CD14-positive monocyte (primary cell): ENCODE measurements at regions not wholly inside any gene's neighbourhood (a gene's known extent, or its start where the extent isn't known, plus 50 kb on each side); places are given as distances from the start of the nearest gene placed in this dataset.

Experiments used
- DNase-seq, 3 donors: peaks; one replicate each; pipeline ENCODE4 v3.0.0-alpha.2; 2011 to 2022
- H2AFZ ChIP-seq: 2 replicates; pipeline ENCODE4 v1.6.0; 2012; ENCODE audit warnings: mild to moderate bottlenecking, low read depth, low read length, inconsistent platforms; ENCODE audit not compliant: insufficient read depth, poor library complexity, severe bottlenecking
- H3K27ac ChIP-seq, 2 donors: 1 replicate in 1 of 2; 2 replicates in 1 of 2; pipeline ENCODE4 v1.5.1; 2012 to 2013; ENCODE audit warnings: low read length in 2 of 2, control low read depth in 1 of 2, inconsistent platforms in 1 of 2, low read depth in 1 of 2, mild to moderate bottlenecking in 1 of 2
- H3K27me3 ChIP-seq, 2 donors: one replicate each; pipeline versions ENCODE4 v1.6.0 to v1.6.1; 2011 to 2013; ENCODE audit warnings: low read length in 2 of 2; ENCODE audit not compliant: control insufficient read depth in 2 of 2, insufficient read depth in 2 of 2
- H3K36me3 ChIP-seq, 2 donors: replicated peaks in 1 of 2; 1 replicate in 1 of 2; 2 replicates in 1 of 2; pipeline versions ENCODE4 v1.5.1 to v1.6.1; 2012 to 2013; ENCODE audit warnings: low read length in 2 of 2, control low read depth in 1 of 2, inconsistent platforms in 1 of 2, mild to moderate bottlenecking in 1 of 2; ENCODE audit not compliant: insufficient read depth in 2 of 2, control insufficient read depth in 1 of 2
- H3K4me1 ChIP-seq, 2 donors: 1 replicate in 1 of 2; 2 replicates in 1 of 2; pipeline versions ENCODE4 v1.5.1 to v1.6.1; 2012 to 2013; ENCODE audit warnings: low read length in 2 of 2, control low read depth in 1 of 2, inconsistent platforms in 1 of 2, mild to moderate bottlenecking in 1 of 2, moderate library complexity in 1 of 2; ENCODE audit not compliant: insufficient read depth in 2 of 2, control insufficient read depth in 1 of 2
- H3K4me2 ChIP-seq: replicated peaks from 2 replicates; pipeline ENCODE3; 2012; ENCODE audit warnings: low read length, moderate library complexity, mild to moderate bottlenecking; ENCODE audit not compliant: poor library complexity, severe bottlenecking; ENCODE audit errors: extremely low read depth
- H3K4me3 ChIP-seq, 3 experiments: fragments of 200-600 bp in 1 of 3; sonication (generic) in 1 of 3; replicated peaks in 1 of 3; 1 replicate in 2 of 3; 2 replicates in 1 of 3; pipeline ENCODE4 v1.5.1; 2011 to 2013; ENCODE audit warnings: low read length in 3 of 3, mild to moderate bottlenecking in 3 of 3, control low read depth in 2 of 3, low read depth in 2 of 3, inconsistent platforms in 1 of 3, moderate library complexity in 1 of 3
- H3K79me2 ChIP-seq: 2 replicates; pipeline ENCODE4 v1.6.0; 2012; ENCODE audit warnings: mild to moderate bottlenecking, control low read depth, inconsistent platforms, low read length, moderate library complexity; ENCODE audit not compliant: insufficient read depth
- H3K9ac ChIP-seq: 2 replicates; pipeline ENCODE4 v1.6.0; 2017; ENCODE audit warnings: low read length, mild to moderate bottlenecking; ENCODE audit not compliant: insufficient read depth, poor library complexity, severe bottlenecking
- H3K9me3 ChIP-seq, 2 donors: replicated peaks in 1 of 2; 1 replicate in 1 of 2; 2 replicates in 1 of 2; pipeline versions ENCODE4 v1.5.1 to v1.6.1; 2012 to 2013; ENCODE audit warnings: low read length in 2 of 2, control low read depth in 1 of 2; ENCODE audit not compliant: control insufficient read depth in 1 of 2, insufficient read depth in 1 of 2
- H4K20me1 ChIP-seq: 2 replicates; pipeline ENCODE4 v1.6.0; 2012; ENCODE audit warnings: mild to moderate bottlenecking, low read length, control low read depth, moderate library complexity; ENCODE audit not compliant: insufficient read depth
- H3K27ac Mint-ChIP-seq, 7 donors: one replicate each; pipeline ENCODE4 v1.8.0; 2020; ENCODE audit warnings: mild to moderate bottlenecking in 7 of 7, mixed read lengths in 7 of 7, moderate library complexity in 6 of 7, inconsistent platforms in 2 of 7
- H3K27me3 Mint-ChIP-seq, 3 donors: one replicate each; pipeline ENCODE4 v1.8.0; 2021 to 2022; ENCODE audit warnings: low read depth in 3 of 3, mild to moderate bottlenecking in 3 of 3, mixed read lengths in 3 of 3, moderate library complexity in 3 of 3, inconsistent platforms in 1 of 3
- H3K36me3 Mint-ChIP-seq, 2 donors: one replicate each; pipeline ENCODE4 v1.8.0; 2020; ENCODE audit warnings: mixed read lengths in 2 of 2, inconsistent platforms in 1 of 2, mild to moderate bottlenecking in 1 of 2
- H3K4me1 Mint-ChIP-seq: one replicate; pipeline ENCODE4 v1.8.0; 2020; ENCODE audit warnings: mild to moderate bottlenecking, mixed read lengths
- H3K4me3 Mint-ChIP-seq, 2 donors: one replicate each; pipeline ENCODE4 v1.8.0; 2020; ENCODE audit warnings: mild to moderate bottlenecking in 2 of 2, mixed read lengths in 2 of 2, moderate library complexity in 1 of 2
- H3K9me3 Mint-ChIP-seq, 7 donors: one replicate each; pipeline ENCODE4 v1.8.0; 2020 to 2022; ENCODE audit warnings: mixed read lengths in 7 of 7, mild to moderate bottlenecking in 6 of 7, moderate library complexity in 6 of 7, inconsistent platforms in 2 of 7
- WGBS: methylation state at CpG from one replicate; pipeline ENCODE4 v1.1.5; 2013; ENCODE audit warnings: missing lambda C conversion rate; ENCODE audit not compliant: insufficient coverage; 5-methylcytosine and 5-hydroxymethylcytosine counted together
- intact Hi-C, 2 donors: fragments of 100-400 bp; cut with micrococcal nuclease; formaldehyde crosslinking; loops; one replicate each; pipeline versions ENCODE4 v1.15.0 to v1.15.1; 2023
- TF ChIP-seq, protein P1 (sequence below): fragments of 200-600 bp; IDR thresholded peaks from one replicate; pipeline ENCODE4 v1.8.0; 2022; ENCODE audit warnings: antibody characterized with exemption, mild to moderate bottlenecking

GRCh38 chr5:51028394-51028793 is 354.9 kb upstream of the ISL1 start:
- no peaks in the 10 kb centered on the region for H3K27me3 ChIP-seq
- peaks cover 0 to 2% (median 2%) of the 10 kb centered on the region in 3 donors for H3K27me3 Mint-ChIP-seq
- H3K9me3 Mint-ChIP-seq: peaks cover 0 to 7% (median 3%) of the 10 kb centered on the region in 7 donors
- no peak overlapping the region for H3K4me3 Mint-ChIP-seq
- no peaks in the 10 kb centered on the region for H4K20me1 ChIP-seq
- intact Hi-C loops: no loop called here
- H3K36me3 ChIP-seq: no peaks in the 10 kb centered on the region
- H3K4me2 ChIP-seq: no peak overlapping the region
- WGBS: no CpG with 5 or more reads among the region's 1 CpG
- no peak for DNase-seq
- H3K27ac ChIP-seq: no peak overlapping the region
- no peak overlapping the region for H3K4me3 ChIP-seq
- H3K4me1 Mint-ChIP-seq: no peaks in the 10 kb centered on the region
- H2AFZ ChIP-seq: no peak overlapping the region
- no peak overlapping the region for H3K27ac Mint-ChIP-seq
- no peak overlapping the region for H3K9ac ChIP-seq
- H3K4me1 ChIP-seq: no peaks in the 10 kb centered on the region
- H3K9me3 ChIP-seq: no peaks in the 10 kb centered on the region
- H3K79me2 ChIP-seq: no peaks in the 10 kb centered on the region
- TF ChIP-seq, protein P1, sequence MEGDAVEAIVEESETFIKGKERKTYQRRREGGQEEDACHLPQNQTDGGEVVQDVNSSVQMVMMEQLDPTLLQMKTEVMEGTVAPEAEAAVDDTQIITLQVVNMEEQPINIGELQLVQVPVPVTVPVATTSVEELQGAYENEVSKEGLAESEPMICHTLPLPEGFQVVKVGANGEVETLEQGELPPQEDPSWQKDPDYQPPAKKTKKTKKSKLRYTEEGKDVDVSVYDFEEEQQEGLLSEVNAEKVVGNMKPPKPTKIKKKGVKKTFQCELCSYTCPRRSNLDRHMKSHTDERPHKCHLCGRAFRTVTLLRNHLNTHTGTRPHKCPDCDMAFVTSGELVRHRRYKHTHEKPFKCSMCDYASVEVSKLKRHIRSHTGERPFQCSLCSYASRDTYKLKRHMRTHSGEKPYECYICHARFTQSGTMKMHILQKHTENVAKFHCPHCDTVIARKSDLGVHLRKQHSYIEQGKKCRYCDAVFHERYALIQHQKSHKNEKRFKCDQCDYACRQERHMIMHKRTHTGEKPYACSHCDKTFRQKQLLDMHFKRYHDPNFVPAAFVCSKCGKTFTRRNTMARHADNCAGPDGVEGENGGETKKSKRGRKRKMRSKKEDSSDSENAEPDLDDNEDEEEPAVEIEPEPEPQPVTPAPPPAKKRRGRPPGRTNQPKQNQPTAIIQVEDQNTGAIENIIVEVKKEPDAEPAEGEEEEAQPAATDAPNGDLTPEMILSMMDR: no peak
- H3K36me3 Mint-ChIP-seq: no peaks in the 10 kb centered on the region

- Mint-ChIP-seq H3K27ac (no peak overlapping the region), H3K4me3 (no peak overlapping the region), H3K36me3 (no peaks in the 10 kb centered on the region), H3K27me3 (peaks cover 0 to 2% (median 0%) of the 10 kb centered on the region in 3 donors), H3K9me3 (peaks cover 0 to 2% (median 0%) of the 10 kb centered on the region in 7 donors), H3K4me1 (no peaks in the 10 kb centered on the region)
- DNase-seq: no peak
- H3K36me3 ChIP-seq: no peaks in the 10 kb centered on the region
- H3K27ac ChIP-seq: no peak overlapping the region
- H3K9me3 ChIP-seq: no peaks in the 10 kb centered on the region
- H3K79me2 ChIP-seq: no peaks in the 10 kb centered on the region
- TF ChIP-seq, protein P1: no peak
- no peaks in the 10 kb centered on the region for H3K27me3 ChIP-seq
- H3K9ac ChIP-seq: no peak overlapping the region
- no peak overlapping the region for H2AFZ ChIP-seq
- intact Hi-C loops: no loop called here
- H3K4me3 ChIP-seq: no peak overlapping the region
- no peak overlapping the region for H3K4me2 ChIP-seq
- 89% methylated on average over 3 of the region's 4 CpGs for WGBS
- no peaks in the 10 kb centered on the region for H4K20me1 ChIP-seq
- H3K4me1 ChIP-seq: no peaks in the 10 kb centered on the region
These were observed 350.0 kb upstream of the ISL1 start for GRCh38 chr5:51033215-51033614.
